Activated naive CD4-positive, alpha-beta T cell treated with anti-CD3 and anti-CD28 coated beads, Interleukin-2, amount 50 U/mL, for 72 hours (primary cell): ENCODE measurements at regions not wholly inside any gene's neighbourhood (a gene's known extent, or its start where the extent isn't known, plus 50 kb on each side); places are given as distances from the start of the nearest gene placed in this dataset.

Experiments
- ATAC-seq, 2 donors: fragments of 150-1000 bp; cut with Tn5 transposase; 2 replicates each; pipeline ENCODE4 v1.10.0; 2021; ENCODE audit warnings: mild to moderate bottlenecking in 2 of 2, moderate library complexity in 2 of 2
- DNase-seq, 2 donors: peaks; one replicate each; pipeline ENCODE4 v3.0.0; 2021 to 2022; ENCODE audit warnings: low spot score in 2 of 2
- H3K27ac Mint-ChIP-seq, 2 donors: one replicate each; pipeline ENCODE4 v1.8.0; 2022; ENCODE audit warnings: mild to moderate bottlenecking in 2 of 2, mixed read lengths in 2 of 2
- H3K36me3 Mint-ChIP-seq, 2 donors: one replicate each; pipeline ENCODE4 v1.8.0; 2022; ENCODE audit warnings: mixed read lengths in 2 of 2
- H3K9me3 Mint-ChIP-seq, 2 donors: one replicate each; pipeline ENCODE4 v1.8.0; 2022; ENCODE audit warnings: mixed read lengths in 2 of 2

DNA sequence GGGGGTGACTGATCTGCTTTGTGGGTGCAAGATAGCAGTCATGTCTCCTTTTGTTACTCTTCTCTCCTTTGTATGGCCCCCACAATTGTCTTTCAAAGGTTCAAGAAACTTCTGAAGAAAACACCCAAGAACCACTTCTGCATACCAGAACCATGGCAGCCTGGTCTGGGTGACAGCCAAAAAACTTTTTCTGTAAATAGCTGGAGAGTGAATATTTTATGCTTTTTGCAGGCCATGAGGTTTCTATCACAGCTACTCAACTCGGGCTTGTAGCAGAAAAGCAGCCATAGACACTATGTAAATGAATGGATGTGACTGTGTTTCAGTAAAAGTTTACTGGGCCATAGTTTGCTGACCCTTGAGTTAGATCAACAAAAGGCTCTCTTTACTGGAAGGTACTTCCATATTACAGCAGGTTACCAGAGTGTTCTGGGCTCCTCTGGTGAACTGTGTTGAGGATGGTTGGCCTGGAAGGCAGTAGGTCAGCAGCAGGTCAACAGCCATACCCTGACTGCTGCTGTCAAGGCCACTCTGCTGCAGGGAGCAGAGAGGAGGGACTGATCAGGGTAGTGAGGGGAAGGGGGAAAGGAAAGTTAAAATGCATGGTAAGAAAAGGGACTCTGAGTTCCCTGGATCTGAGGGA, 116.4 kb downstream of the GDAP2 start:
- no peak for DNase-seq
- Mint-ChIP-seq H3K9me3 (no peaks in the 10 kb centered on the region), H3K27ac (no peak overlapping the region), H3K36me3 (no peaks in the 10 kb centered on the region)
- no peak for ATAC-seq
